WTC11 (cell line): ENCODE measurements at regions not wholly inside any gene's neighbourhood (a gene's known extent, or its start where the extent isn't known, plus 50 kb on each side); places are given as distances from the start of the nearest gene placed in this dataset.

ENCODE experiments used
- ATAC-seq: fragments of 200-7000 bp; cut with Tn5 transposase; 2 replicates; pipeline ENCODE4 v1.10.0; 2021; ENCODE audit warnings: mild to moderate bottlenecking, moderate library complexity
- CTCF ChIA-PET: fragments of 300-600 bp; sonication (Branson Sonifier 250); formaldehyde crosslinking; loops from one replicate; lab custom pipeline; 2021; ENCODE audit warnings: antibody characterized with exemption; lab: Charles Lee
- POLR2A ChIA-PET: fragments of 350-600 bp; sonication (Branson Sonifier 250); formaldehyde crosslinking; loops from one replicate; lab custom pipeline; 2021; ENCODE audit warnings: antibody characterized with exemption; lab: Charles Lee
- DNase-seq: peaks from one replicate; pipeline ENCODE4 v3.0.0; 2021; ENCODE audit warnings: low spot score
- H3K27ac Mint-ChIP-seq: 2 replicates; pipeline ENCODE4 v1.8.0; 2021; ENCODE audit warnings: mixed read lengths
- H3K27me3 Mint-ChIP-seq: 2 replicates; pipeline ENCODE4 v1.8.0; 2021; ENCODE audit warnings: low read depth, mild to moderate bottlenecking, moderate library complexity, mixed read lengths
- H3K36me3 Mint-ChIP-seq: 2 replicates; pipeline ENCODE4 v1.8.0; 2021; ENCODE audit warnings: mixed read lengths
- H3K4me1 Mint-ChIP-seq: 2 replicates; pipeline ENCODE4 v1.8.0; 2022; ENCODE audit warnings: mixed read lengths
- H3K4me3 Mint-ChIP-seq: 2 replicates; pipeline ENCODE4 v1.8.0; 2021; ENCODE audit warnings: mild to moderate bottlenecking, moderate library complexity, mixed read lengths
- H3K9me3 Mint-ChIP-seq: 2 replicates; pipeline ENCODE4 v1.8.0; 2021; ENCODE audit warnings: mixed read lengths
- ATF2 ChIP-seq: sonication (generic); formaldehyde crosslinking; IDR thresholded peaks from 2 replicates; pipeline ENCODE4 v1.8.1; 2022; ENCODE audit warnings: low read depth, missing genetic modification reagents, borderline replicate concordance
- CBFB ChIP-seq: sonication (generic); formaldehyde crosslinking; IDR thresholded peaks from 2 replicates; pipeline ENCODE4 v1.8.1; 2022; ENCODE audit warnings: mild to moderate bottlenecking, low read depth, missing genetic modification reagents
- E2F4 ChIP-seq: sonication (generic); formaldehyde crosslinking; IDR thresholded peaks from 2 replicates; pipeline ENCODE4 v1.8.1; 2022; ENCODE audit warnings: low read depth, mild to moderate bottlenecking, moderate library complexity, missing genetic modification reagents, borderline replicate concordance
- ESRRA ChIP-seq: sonication (generic); formaldehyde crosslinking; IDR thresholded peaks from 2 replicates; pipeline ENCODE4 v1.8.1; 2022; ENCODE audit warnings: mild to moderate bottlenecking, missing genetic modification reagents, borderline replicate concordance
- GABPB1 ChIP-seq: sonication (generic); formaldehyde crosslinking; IDR thresholded peaks from 2 replicates; pipeline ENCODE4 v1.8.1; 2023; ENCODE audit warnings: mild to moderate bottlenecking, missing genetic modification reagents
- HMGXB4 ChIP-seq: sonication (generic); formaldehyde crosslinking; IDR thresholded peaks from 2 replicates; pipeline ENCODE4 v1.8.1; 2023; ENCODE audit warnings: mild to moderate bottlenecking, moderate library complexity, missing genetic modification reagents
- MXD4 ChIP-seq: fragments of 250-450 bp; sonication (Bioruptor Pico); IDR thresholded peaks from 2 replicates; pipeline ENCODE4 v1.8.0; 2021; ENCODE audit warnings: mild to moderate bottlenecking, moderate library complexity, borderline replicate concordance
- MYBL2 ChIP-seq: sonication (generic); formaldehyde crosslinking; IDR thresholded peaks from 2 replicates; pipeline ENCODE4 v1.8.1; 2023; ENCODE audit warnings: mild to moderate bottlenecking, moderate library complexity, missing genetic modification reagents
- NFATC4 ChIP-seq: fragments of 250-450 bp; sonication (Bioruptor Pico); IDR thresholded peaks from 2 replicates; pipeline ENCODE4 v1.9.0; 2021; ENCODE audit warnings: mild to moderate bottlenecking
- PREB ChIP-seq: sonication (generic); formaldehyde crosslinking; IDR thresholded peaks from 2 replicates; pipeline ENCODE4 v1.8.1; 2022; ENCODE audit warnings: mild to moderate bottlenecking, missing genetic modification reagents, moderate library complexity, borderline replicate concordance
- SOX15 ChIP-seq: fragments of 250-450 bp; sonication (Bioruptor Pico); IDR thresholded peaks from 2 replicates; pipeline ENCODE4 v1.9.0; 2021; ENCODE audit warnings: mild to moderate bottlenecking
- TEAD1 ChIP-seq: sonication (generic); formaldehyde crosslinking; IDR thresholded peaks from 2 replicates; pipeline ENCODE4 v1.8.0; 2022; ENCODE audit warnings: mild to moderate bottlenecking, missing genetic modification reagents
- ZBTB21 ChIP-seq: sonication (generic); formaldehyde crosslinking; IDR thresholded peaks from 2 replicates; pipeline ENCODE4 v1.8.1; 2023; ENCODE audit warnings: mild to moderate bottlenecking, missing genetic modification reagents, borderline replicate concordance
- ZMAT4 ChIP-seq: fragments of 250-450 bp; sonication (Bioruptor Pico); IDR thresholded peaks from 2 replicates; pipeline ENCODE4 v1.9.0; 2021; ENCODE audit warnings: mild to moderate bottlenecking
- ZNF232 ChIP-seq: sonication (generic); formaldehyde crosslinking; IDR thresholded peaks from 2 replicates; pipeline ENCODE4 v1.8.0; 2022; ENCODE audit warnings: mild to moderate bottlenecking, missing genetic modification reagents
- ZSCAN18 ChIP-seq: fragments of 250-450 bp; sonication (Bioruptor Pico); IDR thresholded peaks from 2 replicates; pipeline ENCODE4 v2.1.2; 2022; ENCODE audit warnings: mild to moderate bottlenecking, moderate library complexity

- 0 out of 2 replicates have a peak, but pooled peaks cover 2% of the 10 kb centered on the region for H3K36me3 Mint-ChIP-seq
- peaks cover 9% of the 10 kb centered on the region for H3K27me3 Mint-ChIP-seq
- no peak overlapping the region for H3K4me3 Mint-ChIP-seq
- H3K9me3 Mint-ChIP-seq, result peaks cover 32% of the 10 kb centered on the region
- ATAC-seq (no peak), DNase-seq (no peak)
- ChIA-PET POLR2A (no interaction called here), CTCF (no interaction called here)
- H3K27ac Mint-ChIP-seq, result no peak overlapping the region
- H3K4me1 Mint-ChIP-seq, result no peaks in the 10 kb centered on the region
- TF ChIP-seq ATF2, result no peak
- TF ChIP-seq E2F4 (CRISPR knock-in tag), result no peak
- no peak for TF ChIP-seq HMGXB4 (CRISPR knock-in tag)
- no peak for TF ChIP-seq ZMAT4 (CRISPR knock-in tag)
- TF ChIP-seq MXD4, result no peak
These were observed 241.3 kb downstream of the CXCL12 start for GRCh38 chr10:44143556-44143955.

- Mint-ChIP-seq H3K4me1 (no peaks in the 10 kb centered on the region), H3K27ac (no peak overlapping the region), H3K27me3 (no peaks in the 10 kb centered on the region), H3K36me3 (peaks cover 8% of the 10 kb centered on the region), H3K9me3 (peaks cover 17% of the 10 kb centered on the region), H3K4me3 (no peak overlapping the region)
- DNase-seq, result no peak
- TF ChIP-seq ESRRA (CRISPR knock-in tag) (no peak), ZSCAN18 (CRISPR knock-in tag) (no peak)
- CTCF ChIA-PET, result no interaction called here
- POLR2A ChIA-PET, result no interaction called here
- ATAC-seq, result no peak
These were observed 252.3 kb downstream of the CXCL12 start for GRCh38 chr10:44132361-44133289.

GRCh38 chr10:44126291-44126717 lies 258.6 kb downstream of the CXCL12 start:
- Mint-ChIP-seq H3K27me3 (no peaks in the 10 kb centered on the region; the same call in 1 of the 2 replicates), H3K36me3 (peaks cover 3% of the 10 kb centered on the region; the same call in 1 of the 2 replicates), H3K27ac (peak overlapping the region; percentile 17; the same call in 1 of the 2 replicates), H3K4me1 (peaks cover 8% of the 10 kb centered on the region)
- no peak for DNase-seq
- TF ChIP-seq GABPB1 (CRISPR knock-in tag) (peak; percentile 81), ZBTB21 (CRISPR knock-in tag) (no peak)
- TF ChIP-seq, all 79 proteins: peak for 1
- ATAC-seq, result no peak
- Mint-ChIP-seq H3K4me3 (no peak overlapping the region), H3K9me3 (peaks cover 22% of the 10 kb centered on the region)
- ChIA-PET POLR2A (no interaction called here), CTCF (no interaction called here)

- H3K9me3 Mint-ChIP-seq, result peaks cover 22% of the 10 kb centered on the region
- ChIA-PET CTCF (no interaction called here), POLR2A (no interaction called here)
- H3K36me3 Mint-ChIP-seq, result peaks cover 3% of the 10 kb centered on the region; the same call in 1 of the 2 replicates
- H3K4me1 Mint-ChIP-seq, result peaks cover 8% of the 10 kb centered on the region
- ATAC-seq, result no peak
- no peaks in the 10 kb centered on the region; the same call in 1 of the 2 replicates for H3K27me3 Mint-ChIP-seq
- no peak for DNase-seq
- H3K4me3 Mint-ChIP-seq, result no peak overlapping the region
- H3K27ac Mint-ChIP-seq, result no peak overlapping the region
- no peak for TF ChIP-seq PREB (CRISPR knock-in tag)
- TF ChIP-seq TEAD1, result no peak
- TF ChIP-seq SOX15, result no peak
- no peak for TF ChIP-seq NFATC4 (CRISPR knock-in tag)
- TF ChIP-seq HMGXB4 (CRISPR knock-in tag), result no peak
- no peak for TF ChIP-seq ZNF232 (CRISPR knock-in tag)
- no peak for TF ChIP-seq MYBL2 (CRISPR knock-in tag)
- TF ChIP-seq CBFB (CRISPR knock-in tag), result no peak
These were observed 259.0 kb downstream of the CXCL12 start for GRCh38 chr10:44125879-44126278.
